ENCODE measurements at regions not wholly inside any gene's neighbourhood (a gene's known extent, or its start where the extent isn't known, plus 50 kb on each side); places are given as distances from the start of the nearest gene placed in this dataset.

GRCh38 chr3:168964736-168965135 is 698.8 kb downstream of the MECOM start:
- H3K27ac ChIP-seq = no peak overlapping the region
- TF ChIP-seq CTCF (conservative IDR thresholded peaks at IDR 0.05) = no peak

GRCh38 chr3:168961271-168961670 is 702.2 kb downstream of the MECOM start:
- no peak for TF ChIP-seq CTCF (conservative IDR thresholded peaks at IDR 0.05)
- H3K27ac ChIP-seq = no peak overlapping the region

- no peak overlapping the region for H3K27ac ChIP-seq
- no peak for TF ChIP-seq CTCF (conservative IDR thresholded peaks at IDR 0.05)
Measured at GRCh38 chr3:168959731-168960130, 703.8 kb downstream of the MECOM start.

- H3K27ac ChIP-seq = no peak overlapping the region
- TF ChIP-seq CTCF (conservative IDR thresholded peaks at IDR 0.05) = no peak
Measured at GRCh38 chr3:168958466-168958865, 705.0 kb downstream of the MECOM start.

- H3K27ac ChIP-seq = no peak overlapping the region
- TF ChIP-seq CTCF (conservative IDR thresholded peaks at IDR 0.05) = no peak
Measured at GRCh38 chr3:168956076-168956475, 707.4 kb downstream of the MECOM start.

GRCh38 chr3:168952551-168952950 is 711.0 kb downstream of the MECOM start:
- TF ChIP-seq CTCF (conservative IDR thresholded peaks at IDR 0.05) = peak; percentile 61
- no peak overlapping the region for H3K27ac ChIP-seq

- H3K27ac ChIP-seq = no peak overlapping the region
- TF ChIP-seq CTCF (conservative IDR thresholded peaks at IDR 0.05) = no peak
Measured at GRCh38 chr3:168951884-168952283, 711.6 kb downstream of the MECOM start.

- TF ChIP-seq CTCF (conservative IDR thresholded peaks at IDR 0.05) = no peak
- no peak overlapping the region for H3K27ac ChIP-seq
Measured at GRCh38 chr3:168951368-168951767, 712.1 kb downstream of the MECOM start.
